ENCODE measurements at regions not wholly inside any gene's neighbourhood (a gene's known extent, or its start where the extent isn't known, plus 50 kb on each side); places are given as distances from the start of the nearest gene placed in this dataset.

DNA sequence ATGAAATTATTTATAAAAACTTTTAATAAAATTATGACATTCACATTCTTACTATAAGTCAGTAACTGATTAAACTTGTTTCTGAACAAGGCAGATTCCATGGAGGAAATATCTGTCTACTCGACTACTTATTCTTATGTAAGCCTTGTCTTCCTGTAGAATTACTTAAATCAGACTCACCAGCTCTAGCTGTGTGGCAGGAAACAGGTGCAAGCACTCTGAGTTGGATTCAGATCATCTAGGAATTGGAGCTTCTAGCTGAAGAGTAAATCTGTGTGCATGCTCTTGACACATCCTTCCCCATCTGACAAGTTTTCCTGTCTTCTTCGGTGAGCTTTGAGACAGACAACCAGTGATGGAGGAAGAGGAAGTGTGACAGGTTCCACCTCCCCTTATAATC is 284.7 kb downstream of the TRIB2 start:
- POLR2A ChIA-PET (ENCODE audit: low non-redundant PET), result no interaction called here
- no peak overlapping the region for H3K27ac ChIP-seq
- no peak for DNase-seq (ENCODE audit: low spot score)
- TF ChIP-seq, protein P1, sequence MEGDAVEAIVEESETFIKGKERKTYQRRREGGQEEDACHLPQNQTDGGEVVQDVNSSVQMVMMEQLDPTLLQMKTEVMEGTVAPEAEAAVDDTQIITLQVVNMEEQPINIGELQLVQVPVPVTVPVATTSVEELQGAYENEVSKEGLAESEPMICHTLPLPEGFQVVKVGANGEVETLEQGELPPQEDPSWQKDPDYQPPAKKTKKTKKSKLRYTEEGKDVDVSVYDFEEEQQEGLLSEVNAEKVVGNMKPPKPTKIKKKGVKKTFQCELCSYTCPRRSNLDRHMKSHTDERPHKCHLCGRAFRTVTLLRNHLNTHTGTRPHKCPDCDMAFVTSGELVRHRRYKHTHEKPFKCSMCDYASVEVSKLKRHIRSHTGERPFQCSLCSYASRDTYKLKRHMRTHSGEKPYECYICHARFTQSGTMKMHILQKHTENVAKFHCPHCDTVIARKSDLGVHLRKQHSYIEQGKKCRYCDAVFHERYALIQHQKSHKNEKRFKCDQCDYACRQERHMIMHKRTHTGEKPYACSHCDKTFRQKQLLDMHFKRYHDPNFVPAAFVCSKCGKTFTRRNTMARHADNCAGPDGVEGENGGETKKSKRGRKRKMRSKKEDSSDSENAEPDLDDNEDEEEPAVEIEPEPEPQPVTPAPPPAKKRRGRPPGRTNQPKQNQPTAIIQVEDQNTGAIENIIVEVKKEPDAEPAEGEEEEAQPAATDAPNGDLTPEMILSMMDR (conservative IDR thresholded peaks at IDR 0.05; ENCODE audit: low read depth), result no peak
- CTCF ChIA-PET, result interaction anchor here (0.6 to 1.0 kb wide), 3 partner anchors 15 to 284 kb away, joined by 3 to 5 read pairs (median 4); no protein-coding TSS in a partner anchor

DNA sequence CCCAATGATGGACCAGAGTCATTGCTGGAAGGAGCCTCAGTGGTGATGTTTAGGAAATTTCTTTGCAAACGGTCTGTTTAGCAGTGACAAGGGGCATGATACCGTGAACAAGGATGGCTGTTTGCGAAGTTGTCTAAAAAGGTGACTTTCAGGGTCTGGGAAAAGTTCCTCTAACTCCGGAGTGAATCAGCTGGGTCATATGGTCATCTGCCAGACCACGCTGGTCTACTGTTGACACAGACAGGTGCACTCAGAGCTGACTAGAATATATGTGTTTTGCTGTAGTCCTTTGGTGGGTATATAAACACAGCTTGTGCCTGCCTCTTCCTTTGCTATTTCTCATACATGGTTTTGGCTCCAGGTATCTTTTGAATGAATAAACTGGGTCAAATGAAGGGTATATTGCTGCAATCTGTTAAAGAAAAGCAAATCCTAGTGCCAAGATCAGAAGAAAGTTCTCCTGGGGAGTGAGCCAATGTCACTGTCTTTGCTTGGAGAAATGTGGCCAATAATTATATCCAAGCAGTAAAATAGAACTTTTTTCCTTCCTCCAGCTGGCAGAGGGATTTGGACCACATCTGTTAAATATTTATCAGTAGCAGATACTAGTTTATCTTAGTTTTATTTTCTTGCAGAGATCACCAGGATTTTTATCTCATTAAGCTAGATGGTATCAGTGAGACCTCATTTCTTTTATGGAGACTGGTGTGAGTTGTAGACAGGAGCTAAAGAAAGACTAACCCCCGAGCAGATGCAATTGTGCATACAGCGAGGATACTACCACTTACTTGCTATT is 286.0 kb downstream of the TRIB2 start:
- H3K27ac ChIP-seq, result no peak overlapping the region
- TF ChIP-seq, protein P1 (conservative IDR thresholded peaks at IDR 0.05; ENCODE audit: low read depth), result no peak
- ChIA-PET POLR2A (ENCODE audit: low non-redundant PET) (no interaction called here), CTCF (interaction anchor here (0.6 to 1.0 kb wide), 3 partner anchors 1140 to 1485 kb away, joined by 3 to 4 read pairs (median 3); no protein-coding TSS in a partner anchor)
- DNase-seq (ENCODE audit: low spot score), result no peak

DNA sequence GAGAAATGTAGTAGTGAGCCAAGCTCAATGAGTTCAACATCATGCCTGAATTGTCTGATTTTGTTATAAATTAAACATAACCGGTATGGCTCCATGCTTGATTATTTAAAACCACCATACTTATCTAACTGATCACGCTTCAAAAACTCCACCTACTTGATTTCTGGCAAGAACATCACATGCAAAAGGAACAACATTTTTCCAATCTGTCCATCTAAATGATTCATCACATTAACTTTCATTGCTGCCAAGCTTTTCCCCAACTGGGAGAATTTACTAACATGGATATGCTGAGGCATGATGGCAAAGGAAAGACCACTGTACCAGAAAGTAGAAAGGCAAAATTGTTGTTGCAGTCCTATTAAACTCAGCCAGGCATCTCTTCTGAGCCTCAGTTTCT is 286.8 kb downstream of the TRIB2 start:
- no peak overlapping the region for H3K27ac ChIP-seq
- TF ChIP-seq, protein P1 (conservative IDR thresholded peaks at IDR 0.05; ENCODE audit: low read depth), result no peak
- ChIA-PET CTCF (interaction anchor here (0.6 to 1.0 kb wide), 2 partner anchors 1219 to 1486 kb away, joined by 3 to 4 read pairs; no protein-coding TSS in a partner anchor), POLR2A (ENCODE audit: low non-redundant PET) (no interaction called here)
- DNase-seq (ENCODE audit: low spot score), result no peak

DNA sequence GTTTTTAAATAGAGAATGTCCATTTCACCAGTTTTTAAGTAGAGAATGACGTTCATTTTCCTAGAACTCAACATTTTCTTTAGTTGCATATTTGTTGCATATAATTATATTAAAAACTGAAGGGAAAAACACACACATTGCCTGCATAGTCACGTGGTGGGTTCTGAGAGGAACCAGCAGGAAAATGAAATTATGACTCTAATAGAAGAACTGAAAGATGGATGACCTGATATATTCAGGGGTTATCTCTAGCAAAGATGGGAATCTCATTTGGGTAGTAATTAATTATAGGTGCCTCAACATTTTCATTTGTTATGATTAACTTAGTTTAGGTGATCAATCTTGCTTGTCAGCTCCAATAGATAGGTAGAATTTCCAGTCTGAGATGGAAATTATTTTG is 288.3 kb downstream of the TRIB2 start:
- ChIA-PET CTCF (interaction anchor here (3.6 kb wide), 1 partner anchor 1175 kb away, joined by 25 read pairs; no protein-coding TSS in a partner anchor), POLR2A (ENCODE audit: low non-redundant PET) (no interaction called here)
- no peak for DNase-seq (ENCODE audit: low spot score)
- no peak overlapping the region for H3K27ac ChIP-seq
- TF ChIP-seq, protein P1 (conservative IDR thresholded peaks at IDR 0.05; ENCODE audit: low read depth), result no peak

DNA sequence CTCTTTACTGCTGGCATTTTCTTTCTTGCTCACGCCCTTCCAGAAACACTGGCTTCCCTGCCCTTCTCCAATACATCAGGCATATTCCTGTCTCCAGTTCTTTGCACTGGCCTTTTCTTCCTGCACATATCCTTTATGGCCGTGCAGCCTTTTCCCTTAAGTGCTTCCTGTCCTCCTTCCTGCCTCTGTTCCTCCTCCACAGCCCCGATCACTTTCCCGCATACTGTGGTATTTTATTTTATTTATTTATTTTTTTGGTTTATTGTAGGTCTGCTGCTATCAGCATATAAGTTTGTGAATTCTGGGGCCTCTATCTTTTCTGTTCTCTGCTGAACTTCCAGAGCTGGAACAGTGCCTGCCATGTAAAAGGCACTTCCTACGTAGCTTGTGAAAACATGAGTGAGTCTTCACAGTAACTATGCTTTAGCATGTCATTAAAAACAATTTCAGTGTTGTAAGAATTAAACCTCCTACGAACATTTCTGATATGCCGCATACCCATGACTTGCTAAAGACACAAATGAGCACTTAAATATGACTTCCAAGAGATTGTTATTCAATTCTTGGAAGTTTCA is 289.1 kb downstream of the TRIB2 start:
- no peak overlapping the region for H3K27ac ChIP-seq
- ChIA-PET POLR2A (ENCODE audit: low non-redundant PET) (no interaction called here), CTCF (interaction anchor here (0.9 to 3.6 kb wide), 3 partner anchors 289 to 1176 kb away, joined by 3 to 32 read pairs (median 25); partner anchors contain the start of gene TRIB2)
- no peak for DNase-seq (ENCODE audit: low spot score)
- TF ChIP-seq, protein P1 (conservative IDR thresholded peaks at IDR 0.05; ENCODE audit: low read depth), result no peak

DNA sequence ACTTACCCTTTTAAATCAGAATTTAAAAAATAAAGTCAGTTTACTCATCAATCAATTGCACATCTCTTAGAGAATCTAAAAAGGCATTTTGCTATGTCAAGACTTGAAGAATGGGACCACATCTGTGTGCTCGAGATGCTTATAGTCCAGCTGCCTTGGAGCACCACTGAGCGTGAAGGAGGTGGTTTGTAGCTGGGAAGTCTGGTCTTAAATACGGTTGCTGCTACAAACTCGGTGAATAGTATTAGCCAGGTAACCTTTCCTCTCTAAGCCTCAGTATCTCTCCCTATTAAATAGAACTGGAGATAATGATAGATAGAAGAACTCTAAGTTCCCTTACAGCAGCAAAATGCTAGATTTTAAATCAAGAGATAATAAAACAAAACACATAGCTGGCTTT is 289.7 kb downstream of the TRIB2 start:
- H3K27ac ChIP-seq, result no peak overlapping the region
- POLR2A ChIA-PET (ENCODE audit: low non-redundant PET), result no interaction called here
- CTCF ChIA-PET, result interaction anchor here (0.6 to 3.6 kb wide), 9 partner anchors 26 to 1179 kb away, joined by 3 to 32 read pairs (median 4); partner anchors contain the start of gene TRIB2
- DNase-seq (ENCODE audit: low spot score), result no peak
- TF ChIP-seq, protein P1 (conservative IDR thresholded peaks at IDR 0.05; ENCODE audit: low read depth), result no peak

Measured in RWPE1 (cell line).